ENCODE measurements at regions not wholly inside any gene's neighbourhood (a gene's known extent, or its start where the extent isn't known, plus 50 kb on each side); places are given as distances from the start of the nearest gene placed in this dataset.

DNA sequence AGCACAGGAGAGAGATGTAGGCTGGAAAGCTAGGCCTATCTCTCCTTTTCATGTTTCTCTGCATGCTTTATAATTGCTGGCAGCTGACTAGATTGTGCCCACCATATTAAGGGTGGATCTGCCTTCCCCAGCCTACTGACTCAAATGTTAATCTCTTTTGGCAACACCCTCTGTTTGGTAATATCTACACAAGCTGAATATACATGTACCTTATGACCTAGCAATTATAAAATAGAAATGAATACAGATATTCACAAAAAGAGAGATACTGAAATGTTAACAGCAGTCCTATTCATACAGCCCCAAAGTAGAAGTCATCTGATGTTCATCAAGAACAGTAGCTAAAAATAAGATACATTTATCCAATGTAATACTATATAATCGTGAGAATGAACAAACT, 429.6 kb downstream of the EPM2A start:
- DNase-seq: no peak

GRCh38 chr6:145306489-145306888, 428.8 kb downstream of the EPM2A start:
- no peak for DNase-seq

DNA sequence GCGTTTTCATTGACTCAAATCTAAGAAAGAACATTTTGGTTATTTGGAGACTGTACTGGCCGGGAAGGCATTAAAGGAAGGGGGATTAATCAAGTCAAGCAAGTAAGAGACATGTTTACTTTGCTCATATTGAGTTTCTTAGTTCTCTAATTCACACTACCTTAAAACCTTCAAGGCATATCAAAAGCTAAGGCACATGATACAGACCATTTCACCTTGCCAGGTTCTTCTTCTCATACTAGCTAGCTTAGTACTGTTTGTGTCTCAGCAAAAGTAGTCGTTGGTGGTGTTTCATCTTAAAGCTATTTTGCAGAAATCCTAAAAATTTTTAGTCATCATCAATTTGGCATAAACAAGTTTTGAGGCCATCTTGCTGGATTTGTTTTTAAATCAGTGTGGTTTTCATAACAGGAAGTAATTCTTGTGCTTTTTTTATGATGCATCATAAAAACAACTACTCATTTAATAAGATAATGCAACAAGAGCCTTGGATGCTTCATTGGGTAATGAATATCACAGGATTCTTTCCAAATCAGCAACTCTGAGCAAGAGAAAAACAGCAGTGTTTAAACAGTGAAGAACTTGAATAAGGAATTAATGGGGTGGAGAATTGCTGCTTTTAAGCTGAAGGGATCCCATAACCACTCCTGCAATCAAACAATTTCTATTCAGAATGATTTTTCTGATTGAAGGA, 425.3 kb downstream of the EPM2A start:
- no peak for DNase-seq

- DNase-seq: no peak
Measured at GRCh38 chr6:145312481-145312880, 422.8 kb downstream of the EPM2A start.

- no peak for DNase-seq
Measured at GRCh38 chr6:145313041-145313855, 422.1 kb downstream of the EPM2A start.

DNA sequence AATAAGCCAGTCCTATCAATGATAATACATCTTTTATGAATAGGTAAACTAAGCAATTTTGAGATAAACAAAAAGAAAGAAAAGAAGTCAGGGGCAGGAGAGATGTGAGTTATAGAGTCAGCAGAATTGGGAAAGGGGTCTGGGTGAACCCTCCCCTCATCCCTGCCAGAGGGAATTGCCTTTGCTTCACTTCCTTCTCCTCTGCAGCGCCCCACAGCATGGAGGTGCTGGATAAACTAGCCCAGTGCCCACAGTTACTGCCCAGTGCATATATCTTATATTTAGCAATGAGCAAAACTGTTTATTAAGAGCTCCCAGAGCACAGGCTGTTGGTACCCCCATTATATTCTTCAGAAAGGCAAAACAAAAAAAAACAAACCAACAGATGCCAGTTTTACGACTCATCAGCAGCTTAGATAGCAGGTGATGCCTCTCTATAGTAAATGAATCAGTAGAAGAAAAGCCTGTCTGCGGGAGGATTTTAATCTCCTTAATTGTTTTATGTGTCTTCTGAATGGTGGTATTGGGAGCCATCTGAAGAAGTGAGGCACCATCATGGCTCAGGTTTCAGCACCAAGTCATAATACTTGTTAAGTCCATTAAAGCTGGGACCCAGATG, 419.2 kb downstream of the EPM2A start:
- no peak for DNase-seq

GRCh38 chr6:145318952-145319351, 416.4 kb downstream of the EPM2A start:
- no peak for DNase-seq

- DNase-seq: no peak
Measured at GRCh38 chr6:145319605-145320004, 415.7 kb downstream of the EPM2A start.

GRCh38 chr6:145323646-145324045, 411.7 kb downstream of the EPM2A start:
- no peak for DNase-seq

DNA sequence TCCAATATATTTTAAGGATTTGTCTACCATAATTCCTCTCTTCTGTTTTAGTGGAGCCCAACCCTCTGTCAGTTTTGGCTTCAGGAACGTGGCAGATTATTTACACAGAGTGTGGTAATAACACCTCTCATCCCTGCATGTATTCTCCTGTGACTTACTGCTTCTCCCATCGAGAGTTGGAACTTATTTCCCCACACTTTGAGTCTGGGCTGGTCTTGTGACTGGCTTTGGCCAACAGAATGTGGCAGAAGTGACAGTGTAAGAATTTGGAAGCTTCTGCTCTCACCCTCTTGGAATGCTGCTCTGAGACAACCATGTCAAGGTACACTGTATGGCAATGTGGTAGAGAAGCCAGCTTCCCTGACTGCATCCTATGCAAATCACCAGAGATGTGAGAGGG, 407.7 kb downstream of the EPM2A start:
- DNase-seq: no peak

GRCh38 chr6:145329257-145329656, 406.1 kb downstream of the EPM2A start:
- no peak for DNase-seq

DNA sequence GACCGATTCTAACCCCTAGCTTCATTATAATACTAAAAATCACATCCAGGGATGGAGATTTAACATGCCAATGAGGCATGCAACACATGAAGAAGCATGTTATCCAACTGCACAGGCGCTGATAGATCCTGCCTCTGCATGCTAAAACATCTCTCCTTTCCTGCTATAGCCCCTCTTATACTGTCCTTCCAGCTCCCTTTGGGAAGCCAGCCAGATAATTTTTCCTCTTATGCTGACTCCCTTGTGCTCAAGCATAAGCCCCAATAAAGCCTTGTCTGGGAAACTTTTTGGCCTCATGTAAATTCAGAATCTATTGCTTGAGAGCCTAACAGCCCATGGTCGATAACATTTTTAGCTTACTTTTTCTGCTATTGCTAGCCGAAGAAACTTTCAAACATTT, 404.3 kb downstream of the EPM2A start:
- DNase-seq: no peak

DNA sequence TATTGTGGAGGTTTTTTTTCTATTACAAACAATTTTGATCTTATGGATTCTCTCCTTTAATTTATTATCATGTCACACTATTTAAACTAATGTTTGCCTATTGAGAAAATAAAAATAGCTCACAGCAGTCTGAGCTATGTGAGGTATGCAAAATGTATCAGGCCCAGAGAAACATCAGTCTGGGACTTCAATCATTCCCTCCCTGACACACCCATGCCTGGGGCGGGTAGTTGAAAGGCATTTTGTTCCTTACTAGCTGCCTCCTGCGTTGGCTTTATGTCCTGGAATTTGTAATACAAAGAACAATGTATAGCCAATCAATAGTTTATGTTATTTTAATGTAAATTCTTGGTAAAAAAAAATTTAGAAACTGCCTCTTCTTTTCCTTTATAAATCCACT, 403.3 kb downstream of the EPM2A start:
- no peak for DNase-seq

DNA sequence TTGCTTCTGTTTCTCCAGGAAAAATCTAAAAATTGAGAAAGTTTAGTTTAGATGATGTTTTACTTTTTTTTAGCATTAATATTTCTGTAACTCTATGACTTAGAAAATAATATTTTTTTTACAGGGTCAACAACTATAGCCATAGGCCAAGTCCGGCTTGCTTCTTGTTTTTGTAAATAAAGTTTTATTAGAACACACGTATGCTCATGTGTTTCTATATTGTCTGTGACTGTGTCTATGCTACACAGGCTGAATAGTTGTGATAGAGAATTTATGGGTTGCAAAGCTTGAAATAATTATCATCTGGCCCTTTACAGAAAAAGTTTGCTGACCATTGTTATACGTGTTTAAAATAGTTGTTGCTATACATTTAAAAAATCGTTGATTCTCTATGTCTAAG, 399.2 kb downstream of the EPM2A start:
- DNase-seq: no peak

DNA sequence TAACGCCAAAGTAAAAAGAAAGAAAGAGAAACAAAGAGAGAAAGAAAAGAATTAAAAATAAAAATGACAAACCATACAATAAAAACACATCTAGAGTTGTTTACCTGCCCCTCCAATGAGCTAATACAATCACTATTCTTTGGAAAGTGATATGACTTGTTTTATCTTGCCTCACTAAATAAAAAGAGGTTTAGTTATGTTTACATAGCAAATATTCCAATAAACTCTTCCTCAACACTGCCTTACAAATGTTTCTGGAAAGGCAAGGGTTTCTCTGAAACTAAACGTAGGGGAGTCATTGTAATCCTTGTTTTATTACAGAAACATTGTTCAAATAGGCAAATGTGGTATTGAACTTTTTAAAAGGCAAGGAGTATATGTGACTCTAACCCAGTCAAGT, 396.2 kb downstream of the EPM2A start:
- DNase-seq: no peak

- no peak for DNase-seq
Measured at GRCh38 chr6:145340256-145340655, 395.1 kb downstream of the EPM2A start.

DNA sequence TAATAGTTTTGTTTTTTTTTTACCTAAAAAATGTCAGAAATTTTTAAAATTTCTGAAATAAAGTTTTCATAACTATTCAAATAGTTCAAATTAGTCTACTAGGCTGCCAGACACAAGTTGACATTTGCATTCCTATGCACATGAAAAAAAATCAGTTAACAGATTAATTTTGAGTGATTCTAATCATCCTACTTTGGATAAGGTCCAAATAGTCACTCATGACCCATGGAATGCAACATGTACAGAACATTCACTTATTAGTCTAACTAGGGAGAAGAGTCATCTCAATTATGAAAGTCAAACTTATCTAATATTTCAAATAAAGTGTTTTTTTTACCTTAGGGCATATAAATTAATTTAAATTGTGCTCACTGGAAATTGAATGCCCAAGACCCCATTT, 390.2 kb downstream of the EPM2A start:
- no peak for DNase-seq

- DNase-seq: no peak
Measured at GRCh38 chr6:145347216-145347615, 388.1 kb downstream of the EPM2A start.

- DNase-seq: no peak
Measured at GRCh38 chr6:145349950-145350510, 385.3 kb downstream of the EPM2A start.

- no peak for DNase-seq
Measured at GRCh38 chr6:145350928-145351327, 384.4 kb downstream of the EPM2A start.

GRCh38 chr6:145352382-145353080, 382.8 kb downstream of the EPM2A start:
- no peak for DNase-seq

- DNase-seq: no peak
Measured at GRCh38 chr6:145360865-145361264, 374.5 kb downstream of the EPM2A start.

DNA sequence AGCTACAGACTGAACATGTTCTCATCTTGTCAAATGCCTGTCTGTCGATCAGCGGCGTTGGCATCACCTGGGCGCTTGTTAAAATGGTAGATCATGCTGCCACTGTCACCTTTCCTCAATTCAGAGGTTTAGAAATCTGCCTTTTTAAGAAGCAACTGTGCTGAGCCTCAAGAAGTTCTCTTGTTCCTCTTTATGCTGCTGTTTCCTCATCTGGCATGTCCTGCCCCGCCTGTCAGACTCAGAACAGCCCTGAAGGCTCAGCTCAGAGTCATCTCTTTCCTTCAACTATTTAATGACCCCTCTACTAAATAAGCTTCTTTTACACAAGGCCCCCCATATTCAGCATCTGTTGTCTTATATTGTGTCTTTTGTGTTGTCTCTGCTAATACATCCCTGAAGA, 368.2 kb downstream of the EPM2A start:
- DNase-seq: no peak

All from activated gamma-delta T cell treated with Interleukin-2 at 50 U/mL for 16 hours (primary cell).